Activated CD4-positive, alpha-beta T cell treated with anti-CD3 and anti-CD28 coated beads for 48 hours (primary cell): ENCODE measurements at regions not wholly inside any gene's neighbourhood (a gene's known extent, or its start where the extent isn't known, plus 50 kb on each side); places are given as distances from the start of the nearest gene placed in this dataset.
"Not testable (repeated sequence)": the region's sequence is repeated elsewhere in the genome, so short reads cannot be mapped to it uniquely, and the experiment has no call there.

Experiments
- DNase-seq: peaks from one replicate; pipeline ENCODE4 v3.0.0-alpha.2; 2020

DNA sequence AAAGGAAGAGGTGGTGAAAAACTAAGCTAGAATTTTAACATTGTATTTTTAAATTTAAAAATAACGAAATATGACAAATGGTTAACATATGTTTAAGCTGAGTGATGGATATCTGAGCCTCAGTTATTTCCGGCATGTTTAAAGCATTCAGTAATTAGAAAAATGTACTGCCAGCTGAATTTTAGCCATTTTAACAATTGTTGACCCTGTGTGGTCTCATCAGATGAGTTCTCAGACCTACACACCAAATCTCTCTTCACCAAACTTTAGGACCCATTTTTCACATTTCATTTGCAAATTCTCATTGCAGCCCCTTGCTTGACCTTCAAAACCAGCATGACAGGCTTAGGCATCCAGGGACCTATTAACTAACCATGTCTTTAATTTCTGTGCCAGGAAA is 91.5 kb upstream of the RGPD4 start:
- DNase-seq, result no peak

DNA sequence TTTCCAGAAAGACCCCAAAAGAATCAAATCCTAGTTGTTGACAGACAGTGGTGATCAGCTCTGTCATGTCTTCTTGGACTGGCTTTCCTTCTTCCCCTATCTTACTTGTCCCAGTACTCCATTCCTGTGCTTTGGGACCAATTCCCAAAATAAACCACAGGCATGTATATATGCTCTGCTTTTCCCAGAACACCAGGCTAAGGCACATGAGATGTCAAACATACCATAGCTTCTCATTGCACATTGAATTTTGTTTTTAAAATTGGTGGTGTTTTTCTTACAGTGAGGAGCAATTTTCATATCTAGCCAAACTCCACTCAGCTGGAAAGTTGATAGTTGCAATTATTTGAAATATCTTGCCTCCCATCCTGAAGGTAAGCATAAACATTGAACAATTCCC is 88.9 kb upstream of the RGPD4 start:
- no peak for DNase-seq

DNA sequence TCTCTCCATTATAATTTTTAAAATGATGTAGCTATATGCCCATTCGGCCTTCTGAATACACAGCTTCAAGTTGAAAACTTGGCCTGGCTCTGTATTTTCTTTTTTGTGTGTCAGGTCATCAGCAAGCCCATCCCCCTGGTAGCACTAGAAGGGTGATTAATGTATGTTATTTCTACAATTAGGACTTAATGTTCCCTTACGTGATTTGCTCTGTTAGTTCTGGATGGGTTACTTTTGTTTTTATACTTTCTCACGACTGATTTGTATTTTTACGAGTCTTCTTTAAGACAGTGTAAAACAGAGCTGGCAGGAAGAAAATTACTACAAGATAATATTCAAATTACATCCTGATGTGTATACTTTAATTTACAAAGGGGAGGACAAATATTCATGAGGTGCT is 88.4 kb upstream of the RGPD4 start:
- no peak for DNase-seq

DNA sequence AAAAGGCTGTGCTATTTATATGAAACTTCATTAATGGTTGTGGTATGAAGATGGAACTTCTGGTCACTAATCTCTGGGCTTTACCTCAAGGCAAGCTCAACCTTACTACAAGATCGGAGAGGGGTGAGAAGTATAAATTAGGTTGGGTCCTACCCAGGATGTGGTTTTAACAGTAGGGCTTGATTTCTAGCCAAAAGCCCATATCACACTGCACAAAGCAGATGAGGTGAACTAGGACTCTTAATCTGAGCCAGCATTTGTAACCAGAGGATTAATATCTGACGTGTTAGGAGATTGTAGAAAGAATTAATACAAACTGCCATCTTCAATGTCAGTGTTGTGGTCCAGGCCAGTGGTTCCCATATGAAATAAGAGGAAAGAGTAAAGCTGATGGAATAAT is 86.4 kb upstream of the RGPD4 start:
- no peak for DNase-seq

DNA sequence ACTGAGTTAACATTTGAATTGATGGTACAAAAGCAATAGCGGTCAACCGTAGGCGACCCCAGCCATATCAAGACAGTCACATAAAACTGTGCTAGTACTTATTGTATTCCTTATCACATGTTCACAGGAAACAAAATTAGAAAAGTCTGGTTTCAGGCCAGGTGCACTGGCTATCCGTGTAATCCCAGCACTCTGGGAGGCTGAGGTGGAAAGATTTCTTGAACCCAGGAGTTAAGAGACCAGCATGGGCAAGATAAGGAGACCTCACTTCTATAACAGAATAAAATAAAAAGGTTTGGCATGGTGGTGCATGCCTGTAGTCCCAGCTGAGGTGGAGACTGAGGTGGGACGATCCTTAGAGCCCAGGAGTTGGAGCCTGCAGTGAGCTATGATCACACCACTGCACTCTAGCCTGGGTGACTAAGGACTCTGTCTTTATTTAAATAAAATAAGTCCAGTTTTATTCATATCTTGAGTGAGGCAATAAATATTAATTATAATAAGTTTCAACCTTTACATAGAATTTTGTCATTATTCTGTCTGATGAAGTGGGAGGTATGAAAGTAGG is 84.1 kb upstream of the RGPD4 start:
- no peak for DNase-seq

DNA sequence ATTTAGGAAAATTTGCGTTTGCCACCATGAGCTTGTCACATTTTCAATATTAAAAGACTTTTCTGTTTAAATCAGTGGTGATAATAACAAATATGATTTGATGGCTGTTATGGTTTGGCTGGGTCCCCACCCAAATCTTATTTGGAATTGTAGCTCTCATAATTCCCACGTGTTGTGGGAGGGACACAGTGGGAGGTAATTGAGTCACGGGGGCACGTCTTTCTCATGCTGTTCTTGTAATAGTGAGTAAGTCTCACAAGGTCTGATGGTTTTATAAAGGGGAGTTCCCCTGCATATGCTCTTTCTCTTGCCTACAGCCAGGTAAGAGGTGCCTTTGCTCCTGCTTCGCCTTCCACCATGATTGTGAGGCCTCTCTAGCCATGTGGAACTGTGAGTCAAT is 83.4 kb upstream of the RGPD4 start:
- DNase-seq, result no peak

DNA sequence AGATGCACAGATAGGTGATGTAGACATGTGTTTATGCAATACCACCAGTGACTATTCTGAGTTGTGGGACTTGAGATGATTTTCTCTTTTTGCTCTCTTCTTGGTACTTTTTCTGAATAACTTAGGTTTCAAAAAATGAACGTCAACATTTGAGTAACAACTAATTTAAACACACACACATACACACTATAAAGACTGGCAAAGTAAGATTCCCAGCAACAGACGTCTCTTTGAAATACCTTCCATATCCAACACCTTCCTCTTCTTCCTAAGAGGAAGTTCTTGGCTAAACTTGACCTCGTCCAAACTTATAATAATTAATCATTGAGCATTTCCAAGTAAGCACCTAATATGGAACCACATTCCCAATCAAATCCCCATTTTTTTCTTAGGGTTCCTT is 81.6 kb upstream of the RGPD4 start:
- DNase-seq, result no peak

DNA sequence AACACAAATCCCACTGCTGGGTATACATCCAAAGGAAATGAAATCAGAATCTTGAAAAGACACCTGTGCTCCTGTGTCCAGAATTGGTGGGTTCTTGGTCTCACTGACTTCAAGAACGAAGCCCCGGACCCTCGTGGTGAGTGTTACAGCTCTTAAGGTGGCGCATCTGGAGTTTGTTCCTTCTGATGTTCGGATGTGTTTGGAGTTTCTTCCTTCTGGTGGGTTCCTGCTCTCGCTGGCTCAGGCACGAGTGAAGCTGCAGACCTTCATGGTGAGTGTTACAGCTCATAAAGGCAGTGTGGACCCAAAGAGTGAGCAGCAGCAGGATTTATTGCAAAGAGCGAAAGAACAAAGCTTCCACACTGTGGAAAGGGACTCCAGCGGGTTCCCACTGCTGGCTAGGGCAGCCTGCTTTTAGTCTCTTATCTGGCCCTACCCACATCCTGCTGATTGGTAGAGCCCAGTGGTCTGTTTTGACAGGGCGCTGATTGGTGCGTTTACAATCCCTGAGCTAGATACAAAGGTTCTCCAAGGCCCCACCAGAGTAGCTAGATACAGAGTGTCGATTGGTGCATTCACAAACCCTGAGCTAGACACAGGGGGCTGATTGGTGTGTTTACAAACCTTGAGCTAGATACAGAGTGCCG is 80.0 kb upstream of the RGPD4 start:
- not testable (repeated sequence) for DNase-seq

DNA sequence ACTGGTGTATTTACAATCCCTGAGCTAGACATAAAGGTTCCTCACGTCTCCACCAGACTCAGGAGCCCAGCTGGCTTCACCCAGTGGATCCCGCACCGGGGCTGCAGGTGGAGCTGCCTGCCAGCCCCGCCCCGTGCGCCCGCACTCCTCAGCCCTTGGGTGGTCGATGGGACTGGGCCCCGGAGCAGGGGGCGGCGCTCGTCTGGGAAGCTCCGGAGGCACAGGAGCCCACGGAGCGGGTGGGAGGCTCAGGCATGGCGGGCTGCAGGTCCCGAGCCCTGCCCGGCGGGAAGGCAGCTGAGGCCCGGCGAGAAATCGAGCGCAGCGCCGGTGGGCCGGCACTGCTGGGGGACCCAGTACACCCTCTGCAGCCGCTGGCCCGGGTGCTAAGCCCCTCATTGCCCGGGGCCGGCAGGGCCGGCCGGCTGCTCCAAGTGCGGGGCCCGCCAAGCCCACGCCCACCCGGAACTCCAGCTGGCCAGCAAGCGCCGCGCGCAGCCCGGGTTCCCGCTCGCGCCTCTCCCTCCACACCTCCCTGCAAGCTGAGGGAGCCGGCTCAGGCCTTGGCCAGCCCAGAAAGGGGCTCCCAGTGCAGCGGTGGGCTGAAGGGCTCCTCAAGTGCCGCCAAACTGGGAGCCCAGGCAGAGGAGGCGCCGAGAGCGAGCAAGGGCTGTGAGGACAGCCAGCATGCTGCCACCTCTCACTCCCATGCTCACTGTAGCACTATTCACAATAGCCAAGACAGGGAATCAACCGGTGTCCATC is 79.3 kb upstream of the RGPD4 start:
- not testable (repeated sequence) for DNase-seq

DNA sequence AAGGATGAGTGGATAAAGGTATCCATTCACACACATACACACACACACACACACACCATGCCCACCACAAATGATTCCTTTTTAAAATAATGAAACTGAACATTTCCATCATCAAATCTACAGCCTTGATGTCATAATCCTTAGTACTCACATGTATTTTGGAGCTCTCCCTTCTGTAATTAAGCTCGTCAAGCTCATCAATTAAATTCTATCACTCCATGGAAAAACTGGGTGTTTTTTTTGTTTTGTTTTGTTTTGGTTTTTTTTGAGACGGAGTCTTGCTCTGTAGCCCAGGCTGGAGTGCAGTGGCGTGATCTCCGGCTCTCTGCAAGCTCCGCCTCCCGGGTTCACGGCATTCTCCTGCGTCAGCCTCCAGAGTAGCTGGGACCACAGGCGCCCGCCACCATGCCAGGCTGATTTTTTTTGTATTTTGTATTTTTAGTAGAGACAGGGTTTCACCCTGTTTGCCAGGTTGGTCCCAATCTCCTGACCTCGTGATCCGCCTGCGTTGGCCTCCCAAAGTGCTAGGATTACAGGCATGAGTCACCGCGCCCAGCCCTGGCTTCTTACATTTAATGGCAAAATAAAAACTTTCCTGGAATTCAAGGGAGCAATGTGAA is 78.6 kb upstream of the RGPD4 start:
- DNase-seq, result no peak

DNA sequence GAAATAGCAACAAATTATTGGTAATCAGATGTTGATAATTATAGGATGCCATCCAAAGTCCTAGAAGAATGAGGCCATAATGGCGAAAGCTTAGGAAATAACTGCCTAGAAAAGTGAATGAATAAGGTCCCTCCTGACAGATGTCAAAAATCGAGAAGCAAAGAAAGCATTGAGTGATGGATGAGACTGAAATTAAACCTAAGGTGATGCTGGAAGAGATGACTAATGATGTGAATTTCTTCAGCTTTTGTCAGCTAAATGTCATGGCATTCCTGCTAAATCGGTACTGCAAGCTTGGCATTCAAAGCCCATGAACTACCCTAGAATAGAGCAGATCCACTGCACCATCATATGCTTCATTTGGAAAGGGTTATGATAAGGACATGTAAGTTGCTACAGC is 74.8 kb upstream of the RGPD4 start:
- DNase-seq, result no peak

DNA sequence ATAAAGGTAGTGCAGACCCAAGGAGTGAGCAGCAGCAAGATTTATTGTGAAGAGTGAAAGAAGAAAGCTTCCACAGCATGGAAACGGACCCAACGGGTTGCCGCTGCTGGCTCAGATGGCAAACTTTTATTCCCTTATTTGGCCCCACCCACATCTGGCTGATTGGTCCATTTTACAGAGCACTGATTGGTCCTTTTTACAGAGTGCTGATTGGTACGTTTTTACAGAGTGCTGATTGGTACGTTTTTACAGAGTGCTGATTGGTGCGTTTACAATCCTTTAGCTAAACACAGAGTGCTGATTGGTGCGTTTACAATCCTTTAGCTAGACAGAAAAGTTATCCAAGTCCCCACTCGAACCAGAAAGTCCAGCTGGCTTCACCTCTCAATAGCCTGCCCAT is 72.9 kb upstream of the RGPD4 start:
- not testable (repeated sequence) for DNase-seq

DNA sequence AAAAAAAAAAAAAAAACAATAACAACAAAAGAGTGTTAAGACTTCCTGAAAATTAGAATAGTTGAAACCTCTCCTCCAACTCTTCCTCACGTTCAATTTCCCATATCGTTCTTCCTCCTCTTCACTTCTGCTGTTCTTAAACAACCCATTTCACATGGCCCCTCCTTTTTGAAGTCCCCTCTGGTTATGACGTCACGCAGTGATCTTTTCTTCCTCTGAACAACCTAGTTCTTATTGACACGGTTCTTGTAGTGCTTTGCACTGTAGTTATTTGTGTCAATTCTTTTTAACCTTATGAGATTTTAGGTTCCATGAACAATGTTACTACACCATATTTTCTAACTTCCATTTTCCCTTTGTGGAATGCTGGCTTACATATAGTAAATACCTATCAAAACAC is 69.5 kb upstream of the RGPD4 start:
- DNase-seq, result no peak

DNA sequence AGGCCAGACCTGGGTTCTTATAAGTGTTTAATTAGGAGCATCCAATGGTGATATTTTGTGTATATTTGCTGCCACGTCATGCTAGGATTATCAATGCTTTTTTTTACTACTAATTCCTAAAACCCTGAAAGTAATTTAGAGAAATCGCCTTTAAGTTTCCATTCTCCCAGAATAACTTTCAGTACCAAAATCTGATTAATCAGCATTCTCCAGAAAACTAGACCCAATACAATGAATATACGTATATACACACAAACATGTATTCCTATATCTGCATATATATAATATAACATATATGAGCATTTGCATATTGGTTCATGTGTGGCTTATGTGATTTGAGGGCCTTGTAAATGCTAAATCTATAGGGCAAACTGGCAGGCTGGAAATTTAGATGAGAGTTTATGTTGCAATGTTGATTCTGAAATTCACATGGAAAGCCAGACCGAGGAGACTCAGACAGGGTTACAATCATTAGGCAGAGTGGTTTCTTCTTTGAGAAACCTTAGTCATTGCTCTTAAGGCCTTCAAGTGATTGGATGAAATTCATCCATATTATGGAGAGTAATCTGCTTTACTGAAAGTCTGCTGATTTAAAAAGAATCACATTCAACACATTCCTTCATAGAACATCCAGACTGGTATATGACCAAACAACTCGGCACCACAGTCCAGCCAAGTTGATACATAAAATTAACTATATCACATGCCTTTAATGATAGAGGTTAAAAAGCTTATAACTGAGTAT is 65.9 kb upstream of the RGPD4 start:
- DNase-seq, result no peak

DNA sequence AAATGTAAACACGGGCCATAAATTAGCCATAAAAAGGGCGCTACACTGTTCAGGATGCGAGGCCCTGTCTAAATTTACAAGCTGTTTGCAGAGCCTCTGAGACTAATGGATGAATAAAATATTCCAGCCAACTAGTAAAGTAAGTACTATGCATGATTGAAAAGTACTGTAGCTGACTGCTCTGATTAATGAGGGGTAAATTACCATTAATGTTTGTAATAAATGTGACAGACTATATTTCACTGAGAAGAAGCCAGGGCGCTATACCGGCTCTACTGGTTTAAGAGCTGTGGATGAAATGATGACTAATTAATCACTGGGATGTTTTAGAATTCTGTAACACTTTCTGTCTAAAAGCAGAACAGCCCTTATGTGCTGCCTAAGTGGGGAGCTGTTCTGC is 54.3 kb upstream of the RGPD4 start:
- no peak for DNase-seq

DNA sequence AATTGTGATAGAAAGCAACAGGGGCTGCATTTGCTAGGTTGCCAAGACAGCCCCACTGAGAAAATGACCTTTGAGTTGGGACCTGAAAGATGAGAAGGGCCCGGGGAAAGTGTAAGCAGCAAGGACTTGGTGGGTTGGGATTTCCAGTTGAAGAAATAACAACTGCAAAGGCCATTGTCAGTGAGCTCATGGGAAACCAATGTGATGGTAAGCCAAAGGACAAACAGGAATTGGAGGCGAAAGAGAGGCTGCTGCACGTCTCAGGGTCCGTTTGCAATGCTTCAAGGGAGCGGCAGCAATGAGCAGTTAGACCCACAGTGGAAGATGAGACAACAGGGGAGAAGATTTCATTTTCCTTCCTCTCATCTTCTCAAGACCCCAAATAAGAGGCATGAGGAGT is 51.5 kb upstream of the RGPD4 start:
- DNase-seq, result no peak

DNA sequence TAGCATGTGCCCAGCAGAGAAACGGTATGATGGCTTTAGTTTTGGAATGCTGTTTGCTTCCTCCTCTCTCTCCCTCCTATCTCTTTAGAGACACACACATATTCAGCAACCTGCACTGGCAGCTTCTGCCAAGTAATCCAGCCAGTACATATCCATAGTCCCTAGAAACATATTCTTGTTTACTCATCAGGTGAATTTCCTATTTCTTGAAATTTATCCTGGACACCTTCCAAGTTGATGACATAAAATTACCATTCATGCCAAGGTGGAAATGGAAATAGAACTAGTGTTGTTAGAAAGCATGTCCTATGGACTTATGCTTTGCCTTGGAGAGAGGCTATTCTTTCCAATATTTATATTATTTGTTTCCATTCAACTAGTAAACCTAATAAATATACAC is 50.9 kb upstream of the RGPD4 start:
- DNase-seq, result no peak

DNA sequence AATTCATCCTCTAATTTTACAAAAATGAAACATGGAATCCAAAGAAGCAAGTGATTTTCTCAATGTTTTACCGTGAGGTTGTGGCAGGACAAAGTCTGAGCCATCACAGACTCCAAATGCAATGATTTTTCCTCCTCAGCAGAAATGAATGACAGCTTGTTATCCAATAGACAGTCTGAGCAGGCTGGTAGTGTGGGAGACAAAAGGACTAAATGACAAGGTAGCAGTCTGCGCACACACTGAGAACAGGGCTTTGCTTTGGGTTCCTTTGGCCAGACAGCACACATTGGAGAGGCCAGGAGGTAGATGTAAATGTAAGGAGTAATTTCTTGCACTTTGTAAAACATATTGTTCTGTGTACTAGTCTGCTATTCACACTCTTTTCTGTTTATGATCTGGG is 50.3 kb upstream of the RGPD4 start:
- DNase-seq, result no peak
